ENCODE measurements at regions not wholly inside any gene's neighbourhood (a gene's known extent, or its start where the extent isn't known, plus 50 kb on each side); places are given as distances from the start of the nearest gene placed in this dataset.

DNA sequence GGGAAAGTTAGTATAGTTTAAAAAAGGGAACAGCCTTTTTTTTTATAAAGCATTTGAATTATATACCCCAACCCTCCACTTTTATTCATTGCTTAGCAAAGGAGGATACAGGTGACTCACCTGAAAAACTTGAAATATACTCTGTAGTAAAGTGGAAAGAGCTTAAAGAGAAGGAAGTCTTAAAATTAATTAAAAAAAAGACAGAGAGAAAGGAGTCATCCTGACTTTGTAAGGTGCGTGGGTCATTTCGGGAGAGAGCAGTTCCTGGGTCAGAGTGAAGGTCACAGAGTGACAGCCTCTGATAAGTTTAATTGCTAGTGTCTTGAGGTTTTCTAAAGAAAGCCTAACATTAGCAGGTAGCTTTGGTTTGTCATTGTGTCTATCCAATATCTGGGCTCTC lies 310.3 kb downstream of the KLF5 start:
- TF ChIP-seq POLR2A (IDR thresholded peaks at IDR 0.05; ENCODE audit: low read length) (no peak), GATA1 (IDR thresholded peaks at IDR 0.05; ENCODE audit: low read depth, low read length) (no peak)
